Tibial nerve (tissue), 4 donors: ENCODE measurements at regions not wholly inside any gene's neighbourhood (a gene's known extent, or its start where the extent isn't known, plus 50 kb on each side); places are given as distances from the start of the nearest gene placed in this dataset.

Experiments
- EP300 ChIP-seq, 2 donors: sonication (generic); formaldehyde crosslinking; IDR thresholded peaks; one replicate each; pipeline ENCODE4 v1.6.1; 2017; ENCODE audit warnings: antibody characterized with exemption in 2 of 2, mild to moderate bottlenecking in 1 of 2
- POLR2A ChIP-seq, 2 donors: fragments of 450-650 bp; IDR thresholded peaks; one replicate each; pipeline ENCODE4 v1.6.1; 2017; ENCODE audit warnings: antibody characterized with exemption in 2 of 2, mild to moderate bottlenecking in 2 of 2, moderate library complexity in 2 of 2
- TF ChIP-seq, protein P1 (sequence below), 5 experiments: fragments of 200-600 bp in 3 of 5; fragments of 450-650 bp in 2 of 5; sonication (generic) in 3 of 5; IDR thresholded peaks; one replicate each; pipeline ENCODE4 v1.5.1; 2016 to 2019; ENCODE audit warnings: antibody characterized with exemption in 5 of 5, mild to moderate bottlenecking in 3 of 5, moderate library complexity in 2 of 5

DNA sequence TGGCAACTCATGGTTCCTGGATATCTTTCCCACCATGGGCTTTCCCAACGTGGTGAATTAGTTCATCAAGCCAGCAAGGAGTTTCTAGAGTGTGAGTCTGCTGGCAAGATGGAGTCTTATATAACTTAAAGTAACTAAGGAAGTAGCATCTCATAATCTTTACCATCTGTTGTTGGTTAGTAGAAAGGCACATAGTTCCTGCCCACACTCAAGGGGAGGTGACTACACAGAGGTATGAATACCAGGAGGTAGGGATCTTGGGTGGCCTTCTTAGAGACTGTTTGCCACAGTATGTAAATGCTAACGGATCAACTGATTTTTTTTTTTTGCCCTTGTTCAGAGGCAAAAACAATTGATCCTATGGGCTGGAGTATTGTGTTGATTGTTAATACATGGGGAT lies 446.9 kb downstream of the ATP23 start:
- TF ChIP-seq, protein P1, sequence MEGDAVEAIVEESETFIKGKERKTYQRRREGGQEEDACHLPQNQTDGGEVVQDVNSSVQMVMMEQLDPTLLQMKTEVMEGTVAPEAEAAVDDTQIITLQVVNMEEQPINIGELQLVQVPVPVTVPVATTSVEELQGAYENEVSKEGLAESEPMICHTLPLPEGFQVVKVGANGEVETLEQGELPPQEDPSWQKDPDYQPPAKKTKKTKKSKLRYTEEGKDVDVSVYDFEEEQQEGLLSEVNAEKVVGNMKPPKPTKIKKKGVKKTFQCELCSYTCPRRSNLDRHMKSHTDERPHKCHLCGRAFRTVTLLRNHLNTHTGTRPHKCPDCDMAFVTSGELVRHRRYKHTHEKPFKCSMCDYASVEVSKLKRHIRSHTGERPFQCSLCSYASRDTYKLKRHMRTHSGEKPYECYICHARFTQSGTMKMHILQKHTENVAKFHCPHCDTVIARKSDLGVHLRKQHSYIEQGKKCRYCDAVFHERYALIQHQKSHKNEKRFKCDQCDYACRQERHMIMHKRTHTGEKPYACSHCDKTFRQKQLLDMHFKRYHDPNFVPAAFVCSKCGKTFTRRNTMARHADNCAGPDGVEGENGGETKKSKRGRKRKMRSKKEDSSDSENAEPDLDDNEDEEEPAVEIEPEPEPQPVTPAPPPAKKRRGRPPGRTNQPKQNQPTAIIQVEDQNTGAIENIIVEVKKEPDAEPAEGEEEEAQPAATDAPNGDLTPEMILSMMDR (IDR thresholded peaks at IDR 0.05) = no peak
- no peak for TF ChIP-seq EP300 (IDR thresholded peaks at IDR 0.05)
- no peak for TF ChIP-seq POLR2A (IDR thresholded peaks at IDR 0.05)
